GM18870 (cell line): ENCODE measurements at regions not wholly inside any gene's neighbourhood (a gene's known extent, or its start where the extent isn't known, plus 50 kb on each side); places are given as distances from the start of the nearest gene placed in this dataset.

Experiments used
- ATAC-seq: cut with Tn5 transposase; IDR thresholded peaks from one replicate; pipeline ENCODE4 v1.9.1; 2021; ENCODE audit warnings: moderate library complexity; ENCODE audit not compliant: unreplicated experiment

DNA sequence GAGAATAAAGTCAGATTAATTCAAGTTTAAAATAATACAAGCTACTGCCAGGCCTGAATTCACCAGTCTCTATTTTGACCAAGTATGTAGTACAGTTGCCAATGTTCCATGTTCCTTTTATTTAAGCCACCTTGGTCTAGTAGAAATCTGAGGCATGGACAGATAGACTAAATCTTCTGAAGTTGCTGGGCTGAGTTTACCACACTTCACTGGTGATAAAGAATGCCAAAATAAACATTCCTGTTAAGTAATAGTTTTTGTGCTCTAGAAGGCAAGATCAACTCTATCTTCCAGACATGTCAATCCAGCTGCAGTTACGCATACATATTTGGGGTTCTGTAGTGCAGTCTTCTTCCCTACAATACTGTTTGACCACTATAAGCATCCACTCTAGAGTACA lies 83.9 kb upstream of the C11orf87 start:
- ATAC-seq = no peak

DNA sequence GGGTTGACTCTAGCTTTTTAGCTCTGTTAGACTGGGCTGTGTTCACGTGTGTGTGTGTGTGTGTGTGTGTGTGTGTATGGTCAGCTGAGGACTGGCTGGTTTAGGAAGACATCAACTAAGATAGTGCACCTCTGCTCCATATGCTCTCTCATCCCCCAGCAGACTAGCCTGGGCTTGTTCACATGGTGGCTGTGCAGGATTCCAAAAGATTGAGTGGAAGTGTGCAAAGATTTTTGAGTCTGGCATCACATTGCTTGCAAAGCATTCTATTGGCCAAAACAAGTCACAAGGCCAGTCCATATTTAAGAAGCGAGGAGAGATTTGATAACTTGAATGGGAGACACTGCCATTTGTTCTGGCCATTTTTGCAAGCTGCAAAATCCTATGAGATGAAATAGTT lies 79.7 kb upstream of the C11orf87 start:
- ATAC-seq = no peak

DNA sequence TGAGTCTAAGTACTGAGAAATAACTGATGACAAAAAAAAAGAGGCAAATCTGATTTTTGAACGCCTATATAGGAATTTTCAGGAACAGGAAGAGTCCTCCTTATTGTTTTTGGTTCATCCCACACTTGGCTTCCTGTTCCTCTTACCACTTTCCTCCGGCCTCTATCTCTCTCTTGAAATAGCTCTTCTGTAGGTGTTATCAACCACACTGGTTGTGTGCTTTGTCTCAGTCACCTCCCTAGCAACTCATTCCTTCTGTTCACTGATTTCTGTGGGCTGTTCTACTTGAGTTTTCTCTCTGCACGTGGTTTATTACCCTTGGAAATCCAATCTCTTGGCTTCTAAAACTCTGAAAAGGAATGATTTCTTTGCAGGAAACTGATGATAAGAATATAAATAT lies 78.7 kb upstream of the C11orf87 start:
- ATAC-seq = no peak

DNA sequence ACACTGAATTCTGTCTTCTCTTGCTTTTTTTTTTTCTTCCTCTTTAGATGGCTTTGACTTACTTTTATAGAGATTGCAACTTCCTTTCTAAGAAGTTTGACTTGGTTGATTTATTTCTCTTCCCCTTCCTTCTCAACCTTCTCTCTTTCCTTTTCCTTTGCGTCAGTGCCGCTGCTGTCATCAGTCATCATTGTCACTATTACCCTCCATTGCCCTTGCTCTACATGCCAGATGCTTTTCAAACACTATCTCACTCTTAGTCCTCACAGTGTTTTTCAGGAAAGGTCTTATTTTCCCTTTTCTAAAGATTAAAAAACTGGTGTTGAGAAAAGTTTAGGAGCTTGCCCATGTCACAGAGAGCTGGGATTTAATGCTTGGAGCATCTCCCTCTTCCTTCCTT lies 74.7 kb upstream of the C11orf87 start:
- no peak for ATAC-seq

DNA sequence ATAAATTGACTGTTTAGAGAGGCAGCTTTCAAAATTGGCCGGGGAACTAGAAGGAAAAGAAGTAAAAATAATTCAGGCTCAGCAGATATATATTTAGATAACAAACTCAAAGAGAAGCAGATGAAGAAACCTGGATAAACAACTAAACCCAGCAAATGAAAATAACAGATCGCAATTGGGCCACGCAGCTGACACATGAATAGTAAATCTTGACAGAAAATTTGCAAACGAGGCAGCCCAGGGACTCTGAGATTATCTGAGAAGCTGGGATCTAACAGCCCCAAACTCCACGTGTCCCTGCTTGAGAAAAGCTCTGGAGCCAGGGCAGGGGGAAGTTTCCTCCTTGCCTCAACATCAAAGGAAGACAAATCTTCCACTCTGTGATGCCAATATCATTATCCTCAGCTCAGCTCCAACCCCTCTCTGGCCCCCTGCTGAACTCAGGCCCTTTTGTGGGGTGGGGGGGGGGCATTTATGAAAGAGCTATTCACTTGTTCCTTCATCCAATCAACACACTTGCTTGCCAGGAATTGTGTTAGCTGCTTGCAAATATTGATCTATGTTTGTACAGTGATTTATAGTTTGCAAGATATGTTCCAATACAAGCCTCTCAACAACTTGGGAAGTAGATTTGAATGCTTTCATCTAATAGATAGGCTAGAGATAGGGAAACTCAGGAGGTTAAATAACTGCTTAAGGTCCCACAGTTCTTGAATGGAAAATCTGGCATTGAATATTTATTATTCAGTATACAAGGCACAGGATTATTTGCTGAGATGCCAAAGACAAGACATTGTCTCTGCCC lies 72.5 kb upstream of the C11orf87 start:
- ATAC-seq = no peak

DNA sequence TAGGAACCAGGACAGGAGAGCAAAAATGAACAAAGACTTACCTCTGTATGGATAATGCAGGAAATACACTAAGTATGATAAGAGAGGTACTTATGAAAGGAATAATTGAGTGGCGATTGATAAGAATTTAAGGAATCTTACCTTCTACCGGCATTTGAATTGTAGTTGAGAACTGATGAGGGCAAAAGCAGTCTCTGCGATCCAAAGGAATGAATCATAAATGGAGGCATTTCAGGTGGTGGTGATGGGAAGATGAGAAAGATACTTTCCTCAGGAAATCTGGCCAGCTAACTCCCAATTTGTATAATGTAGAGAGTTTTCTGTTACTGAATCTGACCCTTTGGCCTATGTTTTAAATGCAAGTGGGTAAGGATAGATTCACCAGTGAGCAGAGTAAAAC lies 71.9 kb upstream of the C11orf87 start:
- ATAC-seq = no peak

DNA sequence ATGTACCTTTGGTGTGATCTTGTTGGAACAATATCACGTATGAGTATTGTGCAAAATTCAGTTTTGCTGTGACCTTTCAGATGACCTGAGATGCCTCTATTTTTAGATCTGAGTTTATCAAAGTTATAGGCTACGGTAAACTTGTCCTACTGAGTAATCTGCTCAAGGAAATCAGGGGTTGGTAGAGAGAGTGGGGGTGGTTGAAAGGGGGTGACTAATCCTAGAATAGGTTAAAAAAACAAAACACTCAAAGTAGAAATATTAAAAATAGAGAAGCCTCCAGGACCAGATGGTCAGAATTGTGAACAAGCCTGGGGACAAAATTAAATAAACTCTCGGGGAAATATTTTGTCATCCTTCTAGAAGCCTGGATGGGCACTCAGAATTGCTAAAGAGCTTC lies 59.9 kb upstream of the C11orf87 start:
- ATAC-seq = no peak

DNA sequence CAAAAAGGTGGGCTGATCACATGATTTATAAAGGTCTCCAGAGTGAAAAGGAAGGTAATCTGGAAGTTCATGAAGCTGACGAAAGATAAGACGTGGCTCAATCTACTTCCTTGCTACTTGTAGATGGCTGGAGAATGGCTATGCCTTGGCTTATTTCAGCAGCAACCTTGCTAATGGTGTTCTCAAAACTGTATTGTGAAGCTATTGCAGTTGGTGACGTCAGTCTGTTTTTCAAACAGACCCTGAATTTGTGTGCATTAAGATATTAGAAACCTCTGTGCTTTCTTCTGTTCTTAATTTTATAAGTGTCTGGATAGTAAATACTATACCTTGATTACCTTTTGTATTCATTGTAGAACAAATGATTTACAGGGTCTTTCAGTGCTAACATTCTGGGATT lies 58.3 kb upstream of the C11orf87 start:
- no peak for ATAC-seq

DNA sequence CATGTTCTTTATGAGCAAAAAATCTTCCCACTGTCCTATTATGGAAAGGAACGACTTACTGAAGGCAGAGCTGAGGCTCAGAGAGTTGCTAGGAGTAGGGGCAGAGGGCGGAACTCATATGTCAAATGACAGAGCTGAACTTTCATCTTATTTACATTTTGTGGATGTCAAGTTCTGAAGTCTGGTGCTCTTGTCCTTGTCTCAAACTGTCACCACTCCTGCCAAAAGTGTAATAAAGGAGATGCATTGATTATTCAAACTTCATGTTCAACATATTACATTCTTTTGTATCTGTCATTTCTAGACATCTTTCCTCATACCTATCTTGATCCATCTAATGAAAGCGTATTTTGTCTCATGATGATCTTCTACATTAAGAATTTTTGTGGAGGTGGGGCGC lies 57.1 kb upstream of the C11orf87 start:
- no peak for ATAC-seq

DNA sequence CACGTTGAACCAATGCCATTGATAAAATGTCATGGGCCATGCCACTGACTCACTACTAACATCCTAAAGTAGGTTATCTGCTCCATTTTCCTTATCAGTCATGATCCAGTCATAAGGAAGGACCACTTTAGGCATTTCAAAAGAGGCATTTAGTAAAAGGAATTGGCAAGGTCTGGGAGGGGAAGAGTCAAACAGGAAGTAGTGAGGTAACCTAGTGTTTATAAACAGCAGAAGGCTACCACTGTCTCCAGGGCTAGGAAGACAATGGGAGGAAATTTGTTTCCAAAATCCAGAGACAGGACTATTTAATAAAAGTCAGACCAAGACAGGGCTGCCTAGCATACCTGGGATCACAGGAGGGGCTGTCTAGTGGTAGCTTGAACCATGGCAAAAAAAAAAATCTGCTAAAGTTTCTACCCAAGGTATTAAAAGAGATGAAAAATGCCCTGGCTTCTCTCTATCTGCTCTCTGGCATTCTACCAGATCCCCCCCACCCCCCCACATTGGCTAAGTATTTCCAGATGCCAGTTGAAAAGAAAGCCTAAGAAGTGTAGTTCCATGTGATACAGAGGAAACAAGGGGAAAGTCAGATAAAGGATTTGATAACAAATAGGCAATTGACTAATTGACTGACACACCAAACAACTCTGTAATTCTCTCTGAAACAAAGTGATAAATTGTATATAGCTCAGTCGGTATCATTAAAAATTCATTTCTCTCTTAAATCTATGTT lies 50.4 kb upstream of the C11orf87 start:
- no peak for ATAC-seq
